ENCODE measurements at regions not wholly inside any gene's neighbourhood (a gene's known extent, or its start where the extent isn't known, plus 50 kb on each side); places are given as distances from the start of the nearest gene placed in this dataset.

DNA sequence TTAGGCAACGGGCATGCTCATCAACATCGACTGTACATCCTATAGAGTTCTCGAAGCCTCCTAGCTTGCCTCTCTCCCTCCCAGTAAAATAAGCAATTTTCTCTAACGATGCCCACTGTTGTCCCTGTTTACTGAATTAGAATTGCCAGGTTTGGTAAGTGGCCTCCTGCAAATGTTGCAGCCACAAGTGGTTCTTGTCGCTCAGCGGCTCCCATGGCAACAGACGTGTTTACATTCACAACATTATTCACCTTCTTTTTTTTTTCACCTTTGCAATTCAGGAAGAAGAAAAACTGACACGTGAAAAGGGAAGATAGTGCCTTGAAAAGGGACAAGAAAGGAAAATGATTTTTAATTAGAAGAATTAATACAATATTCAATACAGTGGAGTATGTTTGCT, 100.9 kb upstream of the PKP2 start:
- DNase-seq (ENCODE audit: low spot score): no peak
- TF ChIP-seq, protein P1, sequence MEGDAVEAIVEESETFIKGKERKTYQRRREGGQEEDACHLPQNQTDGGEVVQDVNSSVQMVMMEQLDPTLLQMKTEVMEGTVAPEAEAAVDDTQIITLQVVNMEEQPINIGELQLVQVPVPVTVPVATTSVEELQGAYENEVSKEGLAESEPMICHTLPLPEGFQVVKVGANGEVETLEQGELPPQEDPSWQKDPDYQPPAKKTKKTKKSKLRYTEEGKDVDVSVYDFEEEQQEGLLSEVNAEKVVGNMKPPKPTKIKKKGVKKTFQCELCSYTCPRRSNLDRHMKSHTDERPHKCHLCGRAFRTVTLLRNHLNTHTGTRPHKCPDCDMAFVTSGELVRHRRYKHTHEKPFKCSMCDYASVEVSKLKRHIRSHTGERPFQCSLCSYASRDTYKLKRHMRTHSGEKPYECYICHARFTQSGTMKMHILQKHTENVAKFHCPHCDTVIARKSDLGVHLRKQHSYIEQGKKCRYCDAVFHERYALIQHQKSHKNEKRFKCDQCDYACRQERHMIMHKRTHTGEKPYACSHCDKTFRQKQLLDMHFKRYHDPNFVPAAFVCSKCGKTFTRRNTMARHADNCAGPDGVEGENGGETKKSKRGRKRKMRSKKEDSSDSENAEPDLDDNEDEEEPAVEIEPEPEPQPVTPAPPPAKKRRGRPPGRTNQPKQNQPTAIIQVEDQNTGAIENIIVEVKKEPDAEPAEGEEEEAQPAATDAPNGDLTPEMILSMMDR (IDR thresholded peaks at IDR 0.05): no peak
- no peak for ATAC-seq (ENCODE audit: low FRiP score)

DNA sequence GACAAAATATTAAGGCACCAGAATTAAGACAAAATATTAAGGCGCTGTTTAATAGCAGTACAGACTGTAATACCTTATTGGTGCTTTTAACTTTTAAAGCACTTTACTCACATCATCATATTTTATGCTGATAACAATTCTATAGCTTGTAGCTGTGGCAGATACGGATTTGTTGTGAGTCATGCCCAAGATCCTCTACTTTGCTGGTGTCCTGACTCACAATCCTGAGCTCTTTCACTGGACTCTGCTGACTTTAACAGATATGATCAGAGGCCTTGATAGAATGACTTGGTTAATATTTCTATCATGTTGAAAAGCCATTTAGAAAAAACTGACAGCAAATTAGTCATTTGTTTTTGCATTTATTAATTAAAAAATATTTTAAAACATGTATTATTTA, 99.0 kb upstream of the PKP2 start:
- no peak for DNase-seq (ENCODE audit: low spot score)
- ATAC-seq (ENCODE audit: low FRiP score): no peak
- TF ChIP-seq, protein P1 (IDR thresholded peaks at IDR 0.05): no peak

DNA sequence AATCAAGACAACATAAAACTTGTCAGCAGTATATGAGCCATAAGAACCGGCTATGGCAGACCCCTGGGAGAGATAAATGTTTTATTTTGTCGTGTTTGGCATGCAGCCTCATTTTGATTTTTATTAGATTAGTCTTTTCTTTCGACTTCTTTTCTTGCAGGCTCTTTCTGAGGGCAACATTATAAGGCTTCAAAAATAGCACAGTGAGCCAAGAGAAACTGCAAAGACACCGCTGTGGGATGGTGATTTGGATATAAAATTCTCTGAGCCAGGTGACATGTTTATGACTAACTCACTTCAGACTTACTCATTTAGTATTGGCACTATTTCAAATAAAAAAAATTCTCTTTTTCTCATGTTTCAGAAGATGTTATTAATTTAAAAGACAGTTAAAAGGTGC, 96.8 kb upstream of the PKP2 start:
- ATAC-seq (ENCODE audit: low FRiP score) (no peak), DNase-seq (ENCODE audit: low spot score) (no peak)
- TF ChIP-seq, protein P1 (IDR thresholded peaks at IDR 0.05): no peak

DNA sequence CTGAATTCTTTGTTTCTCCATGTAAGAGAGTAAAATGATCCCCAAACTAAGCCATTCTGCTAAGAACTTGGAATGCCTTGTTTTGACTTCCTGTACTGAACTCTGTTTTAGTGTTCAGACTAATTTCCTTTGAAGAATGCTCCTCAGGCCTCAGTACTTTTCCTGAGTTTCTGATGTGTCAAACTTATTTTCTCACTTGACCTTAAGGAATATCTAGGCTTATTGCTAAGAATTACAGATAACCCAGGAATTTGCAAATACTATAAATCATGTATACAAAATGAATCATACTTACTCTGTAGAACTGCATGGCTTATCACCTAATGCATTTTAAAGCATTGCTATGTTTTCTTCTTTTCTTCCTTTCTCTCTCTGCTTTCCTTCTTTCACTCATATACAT, 93.1 kb upstream of the PKP2 start:
- TF ChIP-seq, protein P1 (IDR thresholded peaks at IDR 0.05): no peak
- DNase-seq (ENCODE audit: low spot score): no peak
- peak; percentile 57 for ATAC-seq (ENCODE audit: low FRiP score)

DNA sequence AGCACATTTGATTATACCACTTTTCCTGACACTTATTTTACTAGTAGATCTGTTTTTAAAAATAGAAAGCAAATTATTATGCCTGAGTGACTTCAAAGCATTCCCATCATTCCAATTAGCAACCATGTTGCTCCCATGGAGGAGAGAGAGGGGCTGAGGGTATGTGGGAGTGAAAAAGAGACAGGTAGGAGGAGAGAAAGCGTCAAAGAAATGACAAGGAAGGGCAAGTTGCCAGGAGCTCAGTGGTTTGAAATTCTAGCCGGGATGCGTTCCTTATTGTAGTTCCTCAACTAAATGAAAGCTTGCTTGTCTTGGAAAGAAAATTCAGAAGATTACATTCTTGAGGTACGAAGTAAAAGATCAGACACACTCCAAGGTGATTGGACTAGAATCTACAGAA, 92.4 kb upstream of the PKP2 start:
- TF ChIP-seq, protein P1 (IDR thresholded peaks at IDR 0.05): no peak
- ATAC-seq (ENCODE audit: low FRiP score) (no peak), DNase-seq (ENCODE audit: low spot score) (no peak)

DNA sequence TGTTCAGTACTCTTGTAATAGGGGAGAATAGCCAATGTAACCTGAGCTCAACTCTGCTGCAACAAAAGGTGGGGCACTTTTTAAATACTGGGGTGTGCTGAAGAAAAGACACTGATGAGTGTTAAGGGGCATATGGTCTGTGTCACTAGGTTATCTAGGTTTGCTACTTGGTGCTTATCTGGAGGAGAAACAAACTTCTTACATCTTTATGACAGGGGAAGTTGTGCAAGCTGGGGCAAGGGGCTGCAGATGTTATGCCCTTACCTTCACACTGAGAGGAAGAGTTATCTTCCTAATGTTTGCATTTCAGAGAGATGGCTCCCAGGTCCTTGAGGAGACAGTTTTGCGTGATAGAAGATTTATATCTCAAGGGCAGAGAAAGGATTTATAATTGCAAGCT, 90.9 kb upstream of the PKP2 start:
- TF ChIP-seq, protein P1 (IDR thresholded peaks at IDR 0.05): no peak
- DNase-seq (ENCODE audit: low spot score): no peak

DNA sequence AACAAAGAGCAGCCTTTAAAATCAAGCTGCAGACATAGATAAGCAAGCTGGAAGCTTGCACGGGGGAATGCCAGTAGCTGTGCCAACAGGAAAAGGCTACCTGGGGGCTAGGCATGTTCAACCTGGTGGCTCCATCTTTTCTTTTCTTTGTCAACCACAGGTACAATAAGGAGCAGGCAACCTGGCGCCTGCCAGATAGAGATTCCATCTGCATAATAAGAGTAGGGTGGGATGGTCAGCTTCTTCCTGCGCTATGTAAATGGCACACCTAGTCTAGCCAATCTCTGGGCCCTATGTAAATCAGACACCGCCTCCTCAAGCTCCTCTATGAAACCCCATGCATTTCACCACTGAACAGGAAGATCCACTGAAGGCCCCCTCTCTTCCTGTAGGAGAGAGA, 87.4 kb upstream of the PKP2 start:
- ATAC-seq (ENCODE audit: low FRiP score): no peak

More for the DNA sequence above, 90.9 kb upstream of the PKP2 start:
- no peak for ATAC-seq (ENCODE audit: low FRiP score)

More for the DNA sequence above, 87.4 kb upstream of the PKP2 start:
- TF ChIP-seq, protein P1 (IDR thresholded peaks at IDR 0.05): no peak
- DNase-seq (ENCODE audit: low spot score): no peak

All from omental fat pad (tissue), 3 donors.